ENCODE measurements at regions not wholly inside any gene's neighbourhood (a gene's known extent, or its start where the extent isn't known, plus 50 kb on each side); places are given as distances from the start of the nearest gene placed in this dataset.
"Not testable (repeated sequence)": the region's sequence is repeated elsewhere in the genome, so short reads cannot be mapped to it uniquely, and the experiment has no call there.

- not testable (repeated sequence) for TF ChIP-seq CTCF, POLR2AphosphoS5, POLR2A (IDR thresholded peaks at IDR 0.05)
These were observed 95.8 kb upstream of the METTL9 start for GRCh38 chr16:21503574-21503920.

Measured in upper lobe of left lung (tissue), 4 donors.